ENCODE measurements at regions not wholly inside any gene's neighbourhood (a gene's known extent, or its start where the extent isn't known, plus 50 kb on each side); places are given as distances from the start of the nearest gene placed in this dataset.

DNA sequence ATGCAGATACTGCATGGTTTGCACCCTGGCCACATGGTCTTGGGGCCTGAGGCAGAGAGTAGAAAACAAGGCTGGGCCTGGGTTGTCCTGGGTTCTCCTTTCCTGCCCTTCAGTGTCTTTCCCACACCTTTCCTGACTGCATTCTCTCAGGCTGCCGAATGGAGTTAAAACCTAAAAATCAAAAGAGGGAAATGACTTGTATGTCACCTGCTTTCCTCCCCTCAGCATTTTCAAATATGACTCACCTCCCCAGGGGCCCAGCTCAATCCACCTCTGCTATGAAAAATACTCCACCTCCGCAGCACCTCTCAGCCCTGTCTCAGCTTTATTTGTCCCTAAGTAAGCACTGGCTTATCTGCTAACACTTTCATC lies 457.8 kb upstream of the MEX3C start:
- TF ChIP-seq POLR2A (IDR thresholded peaks at IDR 0.05; ENCODE audit: low read length) (no peak), GATA1 (IDR thresholded peaks at IDR 0.05; ENCODE audit: low read depth, low read length) (no peak)
